ENCODE measurements at regions not wholly inside any gene's neighbourhood (a gene's known extent, or its start where the extent isn't known, plus 50 kb on each side); places are given as distances from the start of the nearest gene placed in this dataset.

DNA sequence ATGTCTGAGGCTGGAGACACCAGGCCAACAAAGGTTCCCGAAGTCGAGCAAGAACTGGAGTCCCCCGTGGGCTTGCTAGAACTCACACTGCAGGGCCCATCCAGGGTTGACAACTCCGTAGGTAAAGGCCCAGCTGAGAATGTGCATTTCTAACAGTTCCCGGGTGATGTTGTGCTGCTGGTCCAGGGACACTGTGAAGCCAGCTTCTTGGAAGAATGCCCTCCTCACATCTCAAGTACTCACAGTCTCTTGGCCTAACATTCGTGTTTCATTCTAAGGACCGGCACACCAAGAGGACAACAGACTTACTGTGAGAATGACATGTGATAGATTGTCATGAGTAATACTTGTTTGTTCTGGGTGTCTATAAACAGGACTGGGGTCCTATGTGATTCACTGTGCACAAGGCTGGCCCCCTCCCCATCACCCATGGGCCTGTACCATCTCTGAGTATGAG is 682.3 kb upstream of the IGFBP3 start:
- no peak for TF ChIP-seq GATA3 (IDR thresholded peaks at IDR 0.05; ENCODE audit: low read depth, low read length)
- TF ChIP-seq GATA2 (IDR thresholded peaks at IDR 0.05; ENCODE audit: low read depth, low read length): no peak

Measured in SH-SY5Y (cell line).